OCI-LY1 (cell line): ENCODE measurements at regions not wholly inside any gene's neighbourhood (a gene's known extent, or its start where the extent isn't known, plus 50 kb on each side); places are given as distances from the start of the nearest gene placed in this dataset.

ENCODE experiments used
- H2AFZ ChIP-seq: fragments of 200-600 bp; sonication (generic), shearing (Covaris generic); 2 replicates; pipeline ENCODE4 v1.6.0; 2014; ENCODE audit warnings: antibody characterized with exemption, mild to moderate bottlenecking, low read length
- H3F3A ChIP-seq: fragments of 200-600 bp; sonication (generic), shearing (Covaris generic); 2 replicates; pipeline ENCODE4 v1.6.0; 2014; ENCODE audit warnings: mild to moderate bottlenecking, antibody characterized with exemption, low read length, moderate library complexity; ENCODE audit not compliant: insufficient read depth
- H3K27ac ChIP-seq: fragments of 200-600 bp; sonication (generic); 2 replicates; pipeline ENCODE4 v1.5.1; 2014; ENCODE audit warnings: low read length, mixed run types, mild to moderate bottlenecking, low read depth; ENCODE audit not compliant: poor library complexity, severe bottlenecking
- H3K27me3 ChIP-seq: fragments of 200-600 bp; sonication (generic); 2 replicates; pipeline ENCODE4 v1.6.0; 2014; ENCODE audit warnings: antibody characterized with exemption, mild to moderate bottlenecking, low read length, moderate library complexity; ENCODE audit not compliant: insufficient read depth
- H3K36me3 ChIP-seq: fragments of 200-600 bp; sonication (generic); 2 replicates; pipeline ENCODE4 v1.6.1; 2014; ENCODE audit warnings: mild to moderate bottlenecking, antibody characterized with exemption, low read length, moderate library complexity, mixed read lengths; ENCODE audit not compliant: insufficient read depth
- H3K4me1 ChIP-seq: fragments of 200-600 bp; sonication (generic); 2 replicates; pipeline ENCODE4 v1.5.1; 2014; ENCODE audit warnings: mild to moderate bottlenecking, low read length, moderate library complexity; ENCODE audit not compliant: insufficient read depth, severe bottlenecking
- H3K4me2 ChIP-seq: fragments of 200-600 bp; sonication (generic), shearing (Covaris generic); 2 replicates; pipeline ENCODE4 v1.6.1; 2014; ENCODE audit warnings: low read length
- H3K4me3 ChIP-seq: fragments of 200-600 bp; sonication (generic); 2 replicates; pipeline ENCODE4 v1.5.1; 2014; ENCODE audit warnings: low read length, low read depth, mild to moderate bottlenecking, mixed read lengths; ENCODE audit not compliant: poor library complexity, severe bottlenecking
- H3K79me2 ChIP-seq: fragments of 200-600 bp; shearing (Covaris generic); 2 replicates; pipeline ENCODE4 v1.6.1; 2016; ENCODE audit warnings: mixed run types, low read length, mixed read lengths; ENCODE audit not compliant: insufficient read depth
- H3K9ac ChIP-seq: fragments of 200-600 bp; sonication (generic), shearing (Covaris generic); 2 replicates; pipeline ENCODE4 v1.6.1; 2014; ENCODE audit warnings: mild to moderate bottlenecking, low read length, mixed read lengths
- H3K9me2 ChIP-seq: fragments of 200-600 bp; sonication (generic), shearing (Covaris generic); 2 replicates; pipeline ENCODE4 v1.6.1; 2014; ENCODE audit warnings: low read depth, mild to moderate bottlenecking, low read length, mixed read lengths
- H3K9me3 ChIP-seq: fragments of 200-600 bp; shearing (Covaris generic); 2 replicates; pipeline ENCODE4 v1.6.1; 2014; ENCODE audit warnings: low read length, mixed read lengths
- H4K20me1 ChIP-seq: fragments of 200-600 bp; sonication (generic), shearing (Covaris generic); 2 replicates; pipeline ENCODE4 v1.6.0; 2016; ENCODE audit warnings: mild to moderate bottlenecking, low read length; ENCODE audit not compliant: insufficient read depth
- EZH2 ChIP-seq: fragments of 200-600 bp; sonication (generic), shearing (Covaris generic); IDR thresholded peaks from 2 replicates; pipeline ENCODE4 v1.8.0; 2017; ENCODE audit warnings: borderline replicate concordance, mixed run types, mild to moderate bottlenecking, antibody characterized with exemption, low read length, moderate library complexity, mixed read lengths
- TF ChIP-seq, protein P1 (sequence below): fragments of 200-600 bp; sonication (generic), shearing (Covaris generic); IDR thresholded peaks from 2 replicates; pipeline ENCODE4 v1.5.1; 2017; ENCODE audit warnings: mild to moderate bottlenecking, antibody characterized with exemption, low read length, moderate library complexity, mixed read lengths

GRCh38 chr4:98733601-98734000, 75.2 kb upstream of the TSPAN5 start:
- no peaks in the 10 kb centered on the region for H3K79me2 ChIP-seq
- no peaks in the 10 kb centered on the region for H4K20me1 ChIP-seq
- no peak overlapping the region for H3K9ac ChIP-seq
- no peak overlapping the region for H3K4me2 ChIP-seq
- H3F3A ChIP-seq = no peaks in the 10 kb centered on the region
- H3K27me3 ChIP-seq = no peaks in the 10 kb centered on the region
- H2AFZ ChIP-seq = no peak overlapping the region
- no peak overlapping the region for H3K4me3 ChIP-seq
- H3K27ac ChIP-seq = no peak overlapping the region
- TF ChIP-seq, protein P1, sequence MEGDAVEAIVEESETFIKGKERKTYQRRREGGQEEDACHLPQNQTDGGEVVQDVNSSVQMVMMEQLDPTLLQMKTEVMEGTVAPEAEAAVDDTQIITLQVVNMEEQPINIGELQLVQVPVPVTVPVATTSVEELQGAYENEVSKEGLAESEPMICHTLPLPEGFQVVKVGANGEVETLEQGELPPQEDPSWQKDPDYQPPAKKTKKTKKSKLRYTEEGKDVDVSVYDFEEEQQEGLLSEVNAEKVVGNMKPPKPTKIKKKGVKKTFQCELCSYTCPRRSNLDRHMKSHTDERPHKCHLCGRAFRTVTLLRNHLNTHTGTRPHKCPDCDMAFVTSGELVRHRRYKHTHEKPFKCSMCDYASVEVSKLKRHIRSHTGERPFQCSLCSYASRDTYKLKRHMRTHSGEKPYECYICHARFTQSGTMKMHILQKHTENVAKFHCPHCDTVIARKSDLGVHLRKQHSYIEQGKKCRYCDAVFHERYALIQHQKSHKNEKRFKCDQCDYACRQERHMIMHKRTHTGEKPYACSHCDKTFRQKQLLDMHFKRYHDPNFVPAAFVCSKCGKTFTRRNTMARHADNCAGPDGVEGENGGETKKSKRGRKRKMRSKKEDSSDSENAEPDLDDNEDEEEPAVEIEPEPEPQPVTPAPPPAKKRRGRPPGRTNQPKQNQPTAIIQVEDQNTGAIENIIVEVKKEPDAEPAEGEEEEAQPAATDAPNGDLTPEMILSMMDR = no peak
- TF ChIP-seq EZH2 = no peak
- no peaks in the 10 kb centered on the region for H3K36me3 ChIP-seq
- no peaks in the 10 kb centered on the region for H3K9me3 ChIP-seq
- no peaks in the 10 kb centered on the region for H3K9me2 ChIP-seq
- no peaks in the 10 kb centered on the region for H3K4me1 ChIP-seq

DNA sequence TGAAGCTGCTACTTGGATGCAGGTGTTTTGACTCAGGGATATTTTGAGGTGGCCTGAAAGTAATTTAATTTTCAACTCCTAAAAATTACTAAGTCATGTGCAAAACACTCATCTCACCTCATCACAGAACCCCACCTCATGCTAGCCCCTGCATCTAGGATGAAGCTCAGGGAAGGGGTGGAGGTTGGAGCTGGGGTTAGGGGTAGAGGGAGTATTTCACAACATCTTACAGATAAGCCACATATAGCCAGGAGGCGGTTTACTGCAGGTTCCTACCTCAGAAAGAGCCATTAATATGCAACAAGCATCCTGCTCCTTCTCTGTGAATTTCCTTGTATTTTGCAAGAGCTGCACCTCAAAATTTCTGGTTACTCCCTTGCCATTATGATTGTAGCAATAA, 70.5 kb upstream of the TSPAN5 start:
- Histone ChIP-seq H3K4me2 (no peak overlapping the region), H2AFZ (no peak overlapping the region)

GRCh38 chr4:98728433-98728832, 70.0 kb upstream of the TSPAN5 start:
- Histone ChIP-seq H2AFZ (no peak overlapping the region), H3K36me3 (no peaks in the 10 kb centered on the region), H3K9me2 (no peaks in the 10 kb centered on the region), H3K9me3 (no peaks in the 10 kb centered on the region), H3F3A (no peaks in the 10 kb centered on the region), H3K4me2 (no peak overlapping the region), H3K27ac (no peak overlapping the region), H3K9ac (no peak overlapping the region), H3K79me2 (no peaks in the 10 kb centered on the region), H3K4me3 (no peak overlapping the region), H3K27me3 (no peaks in the 10 kb centered on the region), H4K20me1 (no peaks in the 10 kb centered on the region), H3K4me1 (no peaks in the 10 kb centered on the region)
- no peak for TF ChIP-seq EZH2
- TF ChIP-seq, protein P1 = no peak

More for the DNA sequence above, 70.5 kb upstream of the TSPAN5 start:
- Histone ChIP-seq H3K9ac (no peak overlapping the region), H3K9me2 (no peaks in the 10 kb centered on the region), H4K20me1 (no peaks in the 10 kb centered on the region), H3K27ac (no peak overlapping the region), H3K9me3 (no peaks in the 10 kb centered on the region), H3K36me3 (no peaks in the 10 kb centered on the region), H3K4me1 (no peaks in the 10 kb centered on the region), H3K79me2 (no peaks in the 10 kb centered on the region), H3K4me3 (no peak overlapping the region), H3K27me3 (no peaks in the 10 kb centered on the region), H3F3A (no peaks in the 10 kb centered on the region)
- TF ChIP-seq EZH2 = no peak
- TF ChIP-seq, protein P1 = no peak
